ENCODE measurements at regions not wholly inside any gene's neighbourhood (a gene's known extent, or its start where the extent isn't known, plus 50 kb on each side); places are given as distances from the start of the nearest gene placed in this dataset.

- TF ChIP-seq, protein P1, sequence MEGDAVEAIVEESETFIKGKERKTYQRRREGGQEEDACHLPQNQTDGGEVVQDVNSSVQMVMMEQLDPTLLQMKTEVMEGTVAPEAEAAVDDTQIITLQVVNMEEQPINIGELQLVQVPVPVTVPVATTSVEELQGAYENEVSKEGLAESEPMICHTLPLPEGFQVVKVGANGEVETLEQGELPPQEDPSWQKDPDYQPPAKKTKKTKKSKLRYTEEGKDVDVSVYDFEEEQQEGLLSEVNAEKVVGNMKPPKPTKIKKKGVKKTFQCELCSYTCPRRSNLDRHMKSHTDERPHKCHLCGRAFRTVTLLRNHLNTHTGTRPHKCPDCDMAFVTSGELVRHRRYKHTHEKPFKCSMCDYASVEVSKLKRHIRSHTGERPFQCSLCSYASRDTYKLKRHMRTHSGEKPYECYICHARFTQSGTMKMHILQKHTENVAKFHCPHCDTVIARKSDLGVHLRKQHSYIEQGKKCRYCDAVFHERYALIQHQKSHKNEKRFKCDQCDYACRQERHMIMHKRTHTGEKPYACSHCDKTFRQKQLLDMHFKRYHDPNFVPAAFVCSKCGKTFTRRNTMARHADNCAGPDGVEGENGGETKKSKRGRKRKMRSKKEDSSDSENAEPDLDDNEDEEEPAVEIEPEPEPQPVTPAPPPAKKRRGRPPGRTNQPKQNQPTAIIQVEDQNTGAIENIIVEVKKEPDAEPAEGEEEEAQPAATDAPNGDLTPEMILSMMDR (IDR thresholded peaks at IDR 0.05): no peak
- TF ChIP-seq POLR2A (IDR thresholded peaks at IDR 0.05) (no peak), EP300 (IDR thresholded peaks at IDR 0.05) (no peak), POLR2AphosphoS5 (IDR thresholded peaks at IDR 0.05) (no peak)
Observed at GRCh38 chr9:14546693-14547092, 146.5 kb downstream of the ZDHHC21 start.
